DMS53 treated with DMSO at 0.1 percent for 48 hours (cell line): ENCODE measurements at regions not wholly inside any gene's neighbourhood (a gene's known extent, or its start where the extent isn't known, plus 50 kb on each side); places are given as distances from the start of the nearest gene placed in this dataset.

ENCODE experiments used
- DNase-seq: peaks from one replicate; lab custom pipeline; 2025; ENCODE audit not compliant: unreplicated experiment; lab: John Stamatoyannopoulos, UW

GRCh38 chr4:180798036-180798577 is 1445.1 kb upstream of the TENM3 start:
- DNase-seq = no peak

GRCh38 chr4:180799798-180800197 is 1443.4 kb upstream of the TENM3 start:
- DNase-seq = no peak

GRCh38 chr4:180805101-180805500 is 1438.1 kb upstream of the TENM3 start:
- no peak for DNase-seq

GRCh38 chr4:180808862-180809261 is 1434.3 kb upstream of the TENM3 start:
- no peak for DNase-seq

GRCh38 chr4:180809439-180809838 is 1433.8 kb upstream of the TENM3 start:
- DNase-seq = no peak

GRCh38 chr4:180810581-180810980 is 1432.6 kb upstream of the TENM3 start:
- DNase-seq = no peak

GRCh38 chr4:180811556-180811955 is 1431.6 kb upstream of the TENM3 start:
- no peak for DNase-seq

GRCh38 chr4:180812783-180813182 is 1430.4 kb upstream of the TENM3 start:
- DNase-seq = no peak

- DNase-seq = no peak
Measured at GRCh38 chr4:180814875-180815417, 1428.3 kb upstream of the TENM3 start.

- DNase-seq = no peak
Measured at GRCh38 chr4:180817529-180817928, 1425.7 kb upstream of the TENM3 start.

- DNase-seq = no peak
Measured at GRCh38 chr4:180823108-180823507, 1420.1 kb upstream of the TENM3 start.

GRCh38 chr4:180827232-180828009 is 1415.8 kb upstream of the TENM3 start:
- DNase-seq = peak; percentile 3

- DNase-seq = peak; percentile 2
Measured at GRCh38 chr4:180828455-180829018, 1414.7 kb upstream of the TENM3 start.

- DNase-seq = no peak
Measured at GRCh38 chr4:180832073-180832472, 1411.1 kb upstream of the TENM3 start.

- DNase-seq = no peak
Measured at GRCh38 chr4:180840142-180840541, 1403.1 kb upstream of the TENM3 start.

GRCh38 chr4:180850318-180850940 is 1392.8 kb upstream of the TENM3 start:
- DNase-seq = no peak

- no peak for DNase-seq
Measured at GRCh38 chr4:180852738-180853137, 1390.5 kb upstream of the TENM3 start.

- no peak for DNase-seq
Measured at GRCh38 chr4:180855184-180855583, 1388.0 kb upstream of the TENM3 start.

GRCh38 chr4:180860089-180860720 is 1383.0 kb upstream of the TENM3 start:
- no peak for DNase-seq

GRCh38 chr4:180861651-180862050 is 1381.6 kb upstream of the TENM3 start:
- DNase-seq = no peak

GRCh38 chr4:180866933-180867643 is 1376.1 kb upstream of the TENM3 start:
- no peak for DNase-seq
